LHCN-M2 (cell line): ENCODE measurements at regions not wholly inside any gene's neighbourhood (a gene's known extent, or its start where the extent isn't known, plus 50 kb on each side); places are given as distances from the start of the nearest gene placed in this dataset.
"Not testable (repeated sequence)": the region's sequence is repeated elsewhere in the genome, so short reads cannot be mapped to it uniquely, and the experiment has no call there.

Source experiments
- DNase-seq: peaks from one replicate; pipeline ENCODE4 v3.0.0-alpha.2; 2012; ENCODE audit warnings: low read depth

DNA sequence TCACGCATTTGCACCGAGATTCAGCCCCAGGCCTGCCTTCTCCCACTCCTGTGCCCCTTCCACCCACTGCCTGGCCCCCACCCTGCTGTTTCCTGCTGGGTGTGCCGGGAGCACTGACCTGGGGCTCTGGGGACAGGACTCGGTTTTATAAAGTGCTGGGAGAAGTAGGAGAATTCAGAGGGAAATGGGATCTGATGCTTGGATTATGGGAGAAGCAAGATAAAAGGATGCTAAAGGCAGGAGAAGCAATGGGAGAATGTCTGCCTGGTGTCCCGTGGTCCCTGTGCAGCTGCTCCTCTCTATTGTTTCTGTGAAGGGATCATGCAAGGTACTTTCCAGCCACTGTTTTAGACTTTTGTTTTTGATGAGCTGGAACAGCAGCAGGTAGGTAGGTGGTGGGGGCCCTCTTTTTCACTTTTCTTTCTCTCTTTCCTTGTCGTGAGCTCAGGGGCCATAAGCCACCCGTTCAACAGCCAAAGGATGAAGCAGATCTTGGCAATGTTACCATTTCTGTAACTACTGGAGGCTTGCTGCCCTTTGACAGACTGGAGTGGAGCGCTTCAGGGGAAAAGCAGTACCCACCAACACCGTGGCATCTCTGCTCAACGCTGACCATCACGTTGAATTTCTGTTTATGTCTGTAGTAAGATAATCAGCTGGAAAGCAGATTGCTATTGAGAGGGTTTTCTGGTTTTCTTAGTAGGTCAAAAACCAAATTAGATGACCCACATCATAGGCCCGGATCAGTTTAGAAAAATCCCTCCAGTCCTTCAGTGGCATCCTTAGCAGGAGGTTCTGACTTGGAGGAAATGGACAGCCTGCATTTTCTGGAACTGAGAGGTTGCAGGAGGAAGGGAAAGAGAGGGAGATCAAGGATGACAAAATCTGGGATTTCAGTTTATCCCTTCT lies 63.8 kb upstream of the ENPP6 start:
- no peak for DNase-seq

DNA sequence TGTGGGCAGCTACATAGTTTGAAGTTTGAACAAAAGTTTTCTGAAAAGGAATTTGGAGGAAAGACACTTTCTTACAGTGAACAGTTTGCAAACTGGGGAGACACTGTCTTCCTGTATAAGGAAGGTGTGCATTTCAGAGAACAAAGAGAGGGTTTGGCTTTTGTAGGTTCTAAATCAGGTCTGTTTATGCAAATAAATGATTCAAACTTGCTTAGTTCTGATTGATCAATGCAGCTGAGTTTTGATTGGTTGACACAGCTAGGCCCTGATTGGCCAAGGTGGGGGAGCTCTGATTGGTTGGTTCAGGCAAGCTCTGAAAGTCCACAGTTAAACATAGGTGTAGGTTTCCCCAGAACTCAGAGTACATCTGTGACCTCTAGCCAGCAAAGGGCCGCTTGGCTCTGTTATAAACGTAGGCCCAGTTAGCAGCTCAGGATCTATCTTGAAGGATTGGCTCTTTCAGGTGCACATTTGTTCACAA lies 63.0 kb upstream of the ENPP6 start:
- no peak for DNase-seq

DNA sequence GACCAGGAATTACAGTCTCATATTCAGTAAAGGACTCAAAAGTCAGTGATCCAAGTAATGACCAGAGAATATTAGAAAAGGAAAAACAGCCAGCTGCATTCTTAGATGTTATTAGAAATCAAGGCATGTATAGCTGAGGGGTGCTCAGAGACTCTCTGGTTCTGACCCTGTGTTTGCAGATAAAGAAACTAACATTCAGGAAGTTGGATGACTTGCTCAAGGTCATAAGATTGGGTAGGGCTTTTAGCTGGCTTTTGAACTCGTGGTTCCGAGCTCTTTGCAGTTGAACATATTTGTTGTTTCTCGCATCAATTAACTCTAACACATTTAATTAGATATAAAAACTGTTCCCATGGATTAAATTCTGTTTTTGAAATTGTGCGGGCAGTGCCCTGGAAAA lies 62.5 kb upstream of the ENPP6 start:
- no peak for DNase-seq

DNA sequence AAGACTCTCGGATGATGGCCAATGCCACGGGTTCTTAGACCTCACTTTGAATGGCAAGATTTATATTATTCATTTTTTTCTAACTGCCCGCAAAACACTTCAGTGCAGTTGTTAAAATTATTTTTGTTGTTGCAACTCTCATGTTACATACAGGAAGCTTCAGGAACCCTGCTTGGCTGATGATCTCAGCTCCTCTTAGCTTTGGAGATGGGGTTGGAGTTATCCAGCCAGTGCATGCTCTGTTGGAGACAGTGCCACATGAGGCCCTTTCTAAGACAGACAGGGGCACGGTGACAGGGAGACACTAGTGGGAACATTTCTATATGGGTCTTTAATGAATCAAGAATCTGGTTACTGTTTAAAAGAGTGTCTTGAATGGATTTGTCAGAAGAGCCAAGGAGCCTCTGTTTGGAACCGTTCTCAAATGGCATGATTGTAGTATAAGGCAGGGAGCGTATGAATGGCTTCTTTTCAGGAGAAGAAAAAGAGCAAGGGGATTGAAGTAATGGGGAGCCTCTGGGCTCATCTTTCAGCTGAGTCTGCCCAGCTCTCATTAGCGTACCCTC lies 61.9 kb upstream of the ENPP6 start:
- no peak for DNase-seq

DNA sequence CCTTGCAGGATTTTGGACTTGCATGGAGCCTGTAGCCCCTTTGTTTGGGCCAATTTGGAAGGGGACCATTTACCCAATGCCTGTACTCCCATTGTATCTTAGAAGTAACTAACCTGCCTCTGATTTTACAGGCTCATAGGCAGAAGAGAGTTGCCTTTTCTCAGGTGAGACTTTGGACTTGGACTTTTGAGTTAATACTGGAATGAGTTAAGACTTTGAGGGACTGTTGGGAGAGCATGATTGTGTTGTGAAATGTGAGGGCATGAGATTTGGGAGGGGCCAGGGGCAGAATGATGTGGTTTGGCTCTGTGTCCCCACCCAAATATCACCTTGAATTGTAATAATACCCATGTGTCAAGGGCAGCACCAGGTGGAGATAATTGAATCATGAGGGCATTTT lies 60.1 kb upstream of the ENPP6 start:
- not testable (repeated sequence) for DNase-seq

DNA sequence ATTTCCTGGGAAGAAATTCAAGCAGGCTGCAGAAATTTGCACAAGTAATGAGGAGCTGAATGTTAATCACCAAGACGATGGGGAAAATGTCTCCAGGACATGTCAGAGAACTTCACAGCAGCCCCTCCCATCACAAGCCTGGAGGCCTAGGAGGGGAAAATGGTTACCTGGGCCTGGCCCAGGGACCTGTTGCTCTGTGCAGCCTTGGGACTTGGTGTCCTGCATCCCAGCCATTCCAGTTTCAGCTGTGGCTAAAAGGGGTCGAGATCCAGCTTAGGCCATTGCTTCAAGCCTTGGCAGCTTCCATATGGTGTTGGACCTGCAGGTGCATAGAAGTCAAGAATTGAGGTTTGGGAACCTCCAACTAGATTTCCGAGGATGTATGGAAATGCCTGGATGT lies 59.3 kb upstream of the ENPP6 start:
- DNase-seq, result not testable (repeated sequence)

DNA sequence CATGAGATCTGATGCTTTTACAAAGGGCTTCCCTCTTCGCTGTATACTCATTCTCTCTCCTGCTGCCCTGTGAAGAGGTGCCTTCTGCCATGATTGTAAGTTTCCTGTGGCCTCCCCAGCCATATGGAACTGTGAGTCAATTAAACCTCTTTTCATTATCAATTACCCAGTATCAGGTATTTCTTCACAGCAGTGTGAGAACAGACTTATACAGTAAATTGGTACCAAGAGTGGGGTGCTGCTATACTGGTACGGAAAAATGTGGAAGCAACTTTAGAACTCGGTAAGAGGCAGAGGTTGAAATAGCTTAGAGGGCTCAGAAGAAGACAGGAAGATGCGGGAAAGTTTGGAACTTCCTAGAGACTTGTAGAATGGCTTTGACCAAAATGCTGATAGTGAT lies 58.7 kb upstream of the ENPP6 start:
- DNase-seq, result not testable (repeated sequence)

DNA sequence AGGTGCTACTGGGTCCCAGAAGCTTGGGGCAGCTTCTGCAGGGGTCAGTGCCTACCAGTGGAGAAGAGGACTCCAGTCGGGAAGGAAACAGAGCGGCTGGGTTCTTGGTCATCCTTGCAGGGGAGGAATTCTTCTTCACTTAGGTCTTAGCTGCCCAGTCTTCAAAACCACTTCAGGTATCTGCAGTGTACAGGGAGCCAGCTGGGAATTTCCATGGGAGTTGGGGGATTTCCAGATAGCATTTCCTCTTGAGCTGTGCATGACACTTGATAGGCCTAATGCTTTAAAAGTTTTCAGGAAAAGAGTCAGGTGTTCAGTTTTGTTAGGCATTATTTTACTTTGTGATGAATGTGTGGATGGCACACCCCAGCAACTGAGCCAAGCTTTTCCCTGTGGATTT lies 58.1 kb upstream of the ENPP6 start:
- no peak for DNase-seq

DNA sequence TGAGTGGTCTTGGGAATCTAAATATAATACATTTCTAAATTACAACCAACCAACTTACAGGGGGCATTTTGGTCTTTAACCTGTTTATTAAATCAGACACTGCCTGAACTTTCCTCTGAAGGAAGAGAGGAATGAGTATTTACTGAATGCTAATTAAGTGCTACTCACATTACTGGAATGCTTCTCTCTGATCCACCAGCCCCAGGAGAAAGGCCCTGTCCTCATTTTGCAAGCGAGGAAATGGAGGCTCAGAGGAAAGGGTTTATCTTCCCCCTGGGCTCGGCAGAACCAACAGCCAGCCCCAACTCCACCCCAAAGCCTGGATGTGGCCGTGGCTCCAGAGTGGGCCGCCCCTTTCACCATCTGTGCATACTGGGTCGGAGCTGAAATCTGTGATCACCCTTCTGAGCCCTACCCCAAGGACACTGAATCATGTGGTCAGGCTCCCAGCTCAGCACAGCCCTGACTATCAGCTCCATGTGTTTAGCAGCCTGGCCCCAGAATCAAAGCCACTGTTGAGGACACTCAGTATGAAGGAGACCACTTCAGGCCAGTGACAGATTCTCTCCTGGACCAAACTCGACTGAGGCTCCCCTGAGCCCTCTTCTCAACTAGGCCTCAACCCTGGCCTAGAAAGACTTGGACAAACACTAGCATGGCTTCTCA lies 56.7 kb upstream of the ENPP6 start:
- no peak for DNase-seq

DNA sequence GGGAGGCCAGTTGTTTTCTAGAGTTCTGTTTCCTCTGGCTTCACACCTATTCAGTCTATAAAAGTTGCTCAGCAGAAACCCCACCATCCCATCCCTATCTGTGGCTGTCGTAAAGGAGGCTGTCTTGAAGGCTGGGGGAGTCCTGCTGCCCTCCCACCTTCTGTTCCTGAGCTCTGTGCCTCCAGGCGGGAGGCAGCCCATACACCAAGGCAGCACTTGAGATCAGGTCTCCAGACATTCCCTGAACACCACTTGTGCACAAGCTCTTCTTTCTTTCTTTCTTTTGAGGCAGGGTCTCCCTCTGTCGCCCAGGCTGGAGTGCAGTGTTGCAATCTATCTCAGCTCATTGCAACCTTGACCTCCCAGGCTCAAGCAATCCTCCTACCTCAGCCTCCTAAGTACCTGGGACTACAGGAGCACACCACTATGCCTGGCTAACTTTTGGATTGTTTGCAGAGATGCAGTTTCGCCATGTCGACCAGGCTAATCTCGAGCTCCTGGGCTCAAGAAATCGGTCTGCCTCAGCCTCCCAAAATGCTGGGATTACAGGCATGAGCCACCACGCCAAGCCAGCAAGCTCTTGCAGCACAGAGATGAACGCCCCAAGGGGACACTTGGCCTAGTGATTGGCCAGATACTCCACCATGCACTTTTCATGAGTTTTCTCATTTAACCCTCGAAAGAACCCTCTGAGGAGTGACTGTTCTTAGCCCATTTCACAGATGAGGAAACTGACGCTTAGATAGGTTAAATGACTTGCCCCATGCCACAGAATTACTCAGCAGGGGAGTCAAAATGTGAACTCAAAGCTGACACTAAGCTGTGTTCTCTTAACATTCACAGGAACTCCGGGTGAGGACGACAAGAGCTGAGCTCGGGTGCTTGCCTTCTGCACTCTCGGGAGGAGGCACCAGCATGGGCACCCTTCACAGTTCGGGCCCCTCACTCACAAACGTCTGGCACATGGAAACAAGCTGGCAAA lies 55.8 kb upstream of the ENPP6 start:
- no peak for DNase-seq

DNA sequence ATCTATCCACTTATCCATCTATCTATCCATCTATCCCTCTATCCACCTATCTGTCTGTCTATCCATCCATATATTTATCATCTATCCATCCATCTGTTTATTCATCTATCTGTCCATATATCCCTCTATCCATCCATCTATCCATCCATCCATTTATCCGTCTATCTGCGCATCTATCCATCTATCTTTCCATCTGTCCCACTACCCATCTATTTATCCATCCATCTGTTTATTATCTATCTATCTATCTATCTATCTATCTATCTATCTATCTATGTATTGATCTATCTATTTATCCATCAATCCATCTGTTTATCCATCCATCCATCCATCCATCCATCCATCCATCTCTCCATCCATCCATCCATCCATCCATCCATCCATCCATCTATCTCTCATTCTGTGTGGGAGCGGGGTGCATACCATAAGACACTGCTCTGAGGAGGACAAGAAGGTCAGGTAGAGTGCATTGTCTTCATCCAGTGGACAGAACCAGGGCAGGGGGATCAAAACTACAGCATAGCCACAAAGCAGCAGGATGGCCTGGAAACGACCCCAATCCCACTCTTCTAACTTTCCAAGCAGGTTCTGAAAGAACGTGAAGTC lies 53.2 kb upstream of the ENPP6 start:
- no peak for DNase-seq

DNA sequence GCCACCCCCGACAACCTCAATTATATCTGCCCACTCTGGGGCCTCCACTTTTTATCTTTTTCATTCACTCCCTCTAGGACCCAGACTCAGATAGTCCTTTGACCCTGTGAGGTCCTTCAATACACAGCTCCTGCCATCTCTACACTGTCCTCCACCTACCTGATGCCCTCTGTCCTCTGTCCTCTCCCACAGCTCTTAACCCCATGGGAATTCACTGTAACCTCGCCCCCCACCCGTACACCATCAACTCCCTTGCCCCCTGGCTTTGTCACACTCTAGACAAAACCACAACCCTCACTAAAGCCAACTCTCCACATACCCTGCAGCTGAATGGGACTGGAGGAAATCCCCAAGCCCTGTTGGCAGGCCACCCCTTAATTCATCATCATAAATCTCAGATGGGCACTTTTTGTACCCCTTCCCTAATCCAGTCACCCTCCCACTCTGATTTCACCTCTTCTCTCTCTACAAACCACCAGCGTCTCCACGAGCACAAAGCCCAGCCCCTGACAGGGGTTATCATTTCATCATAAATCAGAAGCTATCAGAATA lies 52.3 kb upstream of the ENPP6 start:
- DNase-seq, result no peak

DNA sequence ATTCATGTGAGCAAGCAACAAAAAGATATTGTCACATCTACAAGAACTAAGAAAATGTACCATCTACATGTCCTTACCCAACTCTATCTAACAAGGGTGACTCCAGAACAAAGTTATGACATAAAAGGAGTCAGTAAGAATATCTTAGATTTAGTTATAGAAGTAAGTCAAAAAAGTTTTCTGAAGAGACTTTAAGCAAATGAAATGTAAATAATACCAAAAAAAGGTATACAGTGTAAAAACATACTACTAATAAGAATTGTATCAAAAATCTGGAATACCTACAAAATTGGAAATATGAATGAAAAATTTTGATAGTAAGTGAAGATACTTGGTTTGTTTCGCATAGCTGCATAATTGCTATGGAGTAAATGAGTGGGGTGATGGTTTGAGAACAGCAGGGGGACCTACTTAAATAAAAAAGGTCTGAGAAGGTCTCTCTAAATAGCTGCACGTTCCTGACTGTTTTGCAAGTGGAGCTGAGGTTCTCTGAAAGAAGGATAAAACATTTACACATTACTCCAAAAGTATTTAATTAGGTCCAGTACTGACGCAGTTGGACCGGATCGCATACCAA lies 51.0 kb upstream of the ENPP6 start:
- DNase-seq, result peak; percentile 21

DNA sequence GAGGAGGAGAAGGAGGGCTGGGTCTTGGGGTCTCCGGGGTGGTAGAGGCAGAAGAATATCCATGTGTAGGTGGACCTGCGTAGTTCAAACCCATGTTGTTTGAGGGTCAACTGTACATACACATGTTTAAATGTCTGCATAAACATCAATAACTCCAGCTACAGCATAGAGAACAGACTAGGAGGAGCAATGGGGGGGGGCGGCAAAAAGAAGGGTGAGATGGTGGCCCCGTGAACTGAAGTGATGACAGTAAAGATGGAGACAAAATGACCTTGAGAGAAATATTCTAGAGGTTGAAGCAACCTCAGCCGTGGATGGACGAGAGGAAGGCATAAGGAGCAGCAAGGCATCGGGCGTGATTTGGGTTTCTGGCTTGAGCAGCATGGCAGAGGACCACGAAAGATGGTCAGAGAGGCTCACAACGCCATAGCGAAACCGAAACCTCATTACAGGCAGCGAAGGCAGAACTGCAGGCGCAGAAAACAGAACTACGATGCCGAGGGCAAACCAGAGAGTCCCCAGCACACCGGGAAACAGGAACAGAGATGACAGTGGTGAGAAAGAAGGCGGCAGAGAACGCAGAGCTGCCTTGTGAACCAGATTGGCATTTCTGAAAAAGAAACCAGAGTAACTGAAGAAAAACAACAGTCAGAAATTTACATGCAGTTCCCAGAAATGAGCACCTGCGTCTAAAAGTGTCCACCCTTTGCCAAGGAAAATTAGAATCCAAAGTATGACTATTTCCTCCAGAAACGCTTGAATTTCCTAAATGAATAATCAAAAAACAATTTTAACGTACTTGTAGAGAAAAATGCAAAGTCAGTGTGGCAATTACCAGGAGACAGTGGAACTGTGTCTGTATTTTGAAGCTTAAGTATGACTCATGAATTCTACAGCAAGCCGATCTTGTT lies 50.3 kb upstream of the ENPP6 start:
- DNase-seq, result peak; percentile 78
